Stimulated activated CD4-positive, alpha-beta T cell treated with anti-CD3 and anti-CD28 coated beads, Interleukin-4, amount 100 ng/mL, for 4 hours (primary cell): ENCODE measurements at regions not wholly inside any gene's neighbourhood (a gene's known extent, or its start where the extent isn't known, plus 50 kb on each side); places are given as distances from the start of the nearest gene placed in this dataset.

Source experiments
- DNase-seq, 2 experiments: peaks; one replicate each; pipeline ENCODE4 v3.0.0-alpha.2; 2020

DNA sequence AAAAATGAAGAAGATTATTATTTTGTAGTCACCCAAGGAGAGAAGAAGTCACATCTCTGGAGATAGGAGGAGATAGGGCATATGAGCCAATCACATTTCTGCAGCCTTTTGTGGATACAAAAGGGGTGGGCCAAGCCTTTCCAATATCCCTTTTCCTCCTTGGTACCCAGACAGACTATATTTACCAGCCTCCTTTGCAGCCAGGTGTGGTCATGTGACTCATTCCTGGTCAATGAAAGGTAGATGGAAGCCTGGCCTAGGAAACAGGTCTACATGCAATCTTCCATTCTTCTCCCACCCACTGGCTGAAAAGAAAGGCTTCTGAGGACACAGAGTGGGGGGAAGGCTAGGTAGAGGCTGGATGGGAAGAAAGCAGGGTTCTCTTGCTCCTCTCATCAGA, 58.1 kb upstream of the ERG start:
- no peak for DNase-seq

DNA sequence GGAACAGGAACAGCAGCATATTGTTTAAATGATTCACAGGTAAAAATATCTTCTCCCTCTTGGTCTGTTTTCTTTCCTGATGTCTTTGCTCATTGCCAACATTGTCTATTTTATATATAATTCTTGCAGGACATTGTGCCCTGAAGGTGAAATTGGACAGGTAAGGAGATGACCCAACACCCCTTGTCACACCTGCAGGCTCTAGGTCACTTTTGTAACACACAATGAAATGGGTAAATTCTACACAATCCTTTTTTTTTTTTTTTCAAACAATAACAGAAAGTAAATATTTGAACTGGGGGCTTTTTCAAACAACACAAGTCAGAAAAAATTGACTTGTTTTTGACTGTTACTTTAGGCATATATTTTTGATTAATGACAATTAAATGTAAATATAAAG, 62.9 kb upstream of the ERG start:
- DNase-seq = no peak

DNA sequence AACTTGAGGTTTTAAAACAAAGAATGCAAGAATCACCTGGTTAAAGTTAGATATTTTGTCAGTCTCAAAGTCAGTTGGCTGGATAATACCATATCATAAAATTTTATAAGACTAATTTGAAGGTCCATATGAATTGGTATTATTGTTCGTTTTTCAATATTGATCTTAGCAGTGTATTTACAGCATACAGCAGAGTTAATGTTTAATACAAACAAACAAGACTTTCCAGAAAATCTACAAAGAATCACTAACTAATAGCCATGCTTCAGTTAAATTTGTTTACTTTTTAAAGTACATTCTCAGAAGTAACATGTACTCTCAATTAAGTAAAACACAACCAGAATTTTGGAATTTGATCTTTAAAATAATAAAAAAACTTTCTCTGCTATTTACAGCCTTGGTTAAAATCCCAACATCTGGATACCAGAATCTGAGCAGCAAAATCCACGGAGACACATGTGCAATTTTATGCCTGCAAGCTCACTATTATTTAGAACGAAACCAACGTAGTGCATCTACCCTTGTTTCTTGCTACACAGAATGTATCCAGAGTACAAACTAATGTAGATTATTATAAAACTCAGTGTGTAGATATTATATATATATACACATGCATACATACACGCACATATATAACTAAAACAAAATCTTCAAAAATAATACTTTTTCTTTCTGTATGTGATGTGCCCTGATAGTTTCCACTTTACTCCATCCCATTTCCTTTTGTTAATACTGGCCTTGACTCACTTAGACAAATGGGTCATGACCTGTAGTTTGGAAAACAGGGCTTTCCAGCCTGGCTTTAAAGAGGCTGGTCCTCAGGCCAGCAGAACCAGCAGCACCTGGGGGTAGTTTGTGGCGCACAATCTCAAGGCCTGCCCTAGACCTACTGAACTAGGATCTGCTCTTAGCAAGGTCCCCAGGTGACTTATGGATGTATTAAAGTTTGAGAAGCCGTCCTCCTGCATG, 63.6 kb upstream of the ERG start:
- DNase-seq = no peak

DNA sequence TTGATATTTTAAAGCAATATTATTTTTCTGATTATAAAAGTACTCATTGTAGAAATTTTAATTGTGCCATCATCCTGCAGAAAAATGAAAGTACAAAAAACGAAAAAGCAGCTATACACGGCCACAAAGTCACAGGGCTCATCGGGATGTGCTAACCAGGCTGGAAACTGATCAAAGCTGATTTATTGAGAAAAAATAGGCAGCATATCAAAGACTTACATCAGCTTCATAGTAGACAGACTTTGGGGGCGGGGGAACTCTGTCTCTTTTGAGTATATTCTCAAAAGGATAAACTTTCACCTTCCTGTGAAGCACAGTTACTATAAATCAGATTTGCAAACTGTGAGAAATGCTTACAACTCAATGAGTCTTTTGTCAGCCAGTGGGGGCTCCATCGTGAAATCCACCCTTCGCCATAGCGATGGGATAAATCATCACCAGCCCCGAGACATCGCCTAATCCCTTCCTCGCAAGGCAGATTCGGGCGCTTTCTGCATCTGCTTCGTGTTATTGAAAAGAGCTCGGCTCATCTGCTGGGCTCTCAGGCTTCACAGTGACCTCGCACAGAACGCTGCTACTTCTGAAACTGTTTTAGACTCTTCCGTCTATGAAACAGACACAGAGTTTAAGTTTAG, 69.2 kb upstream of the ERG start:
- no peak for DNase-seq

GRCh38 chr21:38567970-38568360, 69.7 kb upstream of the ERG start:
- DNase-seq = no peak

GRCh38 chr21:38569733-38570132, 71.5 kb upstream of the ERG start:
- DNase-seq = no peak

DNA sequence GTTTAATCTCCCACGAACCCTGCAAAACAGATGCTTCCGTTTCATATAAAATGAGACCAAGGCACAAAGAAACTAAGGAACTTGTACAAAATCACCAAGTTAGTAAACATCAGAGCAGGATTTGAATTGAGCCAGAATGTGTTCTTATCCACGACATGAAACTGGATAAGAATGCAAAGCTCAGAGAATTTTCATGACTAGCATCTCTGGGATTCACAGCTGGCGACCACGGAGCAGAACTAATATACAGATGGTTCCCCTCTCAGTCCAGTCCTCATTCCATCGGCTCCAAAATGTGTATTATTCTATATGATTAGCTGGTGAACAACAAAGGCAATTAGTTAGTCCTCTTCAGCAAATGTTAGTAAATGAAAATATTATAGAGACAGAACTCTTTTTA, 72.3 kb upstream of the ERG start:
- DNase-seq = no peak

- no peak for DNase-seq
Observed at GRCh38 chr21:38574895-38575575, 76.8 kb upstream of the ERG start.

GRCh38 chr21:38577887-38578286, 79.6 kb upstream of the ERG start:
- no peak for DNase-seq

DNA sequence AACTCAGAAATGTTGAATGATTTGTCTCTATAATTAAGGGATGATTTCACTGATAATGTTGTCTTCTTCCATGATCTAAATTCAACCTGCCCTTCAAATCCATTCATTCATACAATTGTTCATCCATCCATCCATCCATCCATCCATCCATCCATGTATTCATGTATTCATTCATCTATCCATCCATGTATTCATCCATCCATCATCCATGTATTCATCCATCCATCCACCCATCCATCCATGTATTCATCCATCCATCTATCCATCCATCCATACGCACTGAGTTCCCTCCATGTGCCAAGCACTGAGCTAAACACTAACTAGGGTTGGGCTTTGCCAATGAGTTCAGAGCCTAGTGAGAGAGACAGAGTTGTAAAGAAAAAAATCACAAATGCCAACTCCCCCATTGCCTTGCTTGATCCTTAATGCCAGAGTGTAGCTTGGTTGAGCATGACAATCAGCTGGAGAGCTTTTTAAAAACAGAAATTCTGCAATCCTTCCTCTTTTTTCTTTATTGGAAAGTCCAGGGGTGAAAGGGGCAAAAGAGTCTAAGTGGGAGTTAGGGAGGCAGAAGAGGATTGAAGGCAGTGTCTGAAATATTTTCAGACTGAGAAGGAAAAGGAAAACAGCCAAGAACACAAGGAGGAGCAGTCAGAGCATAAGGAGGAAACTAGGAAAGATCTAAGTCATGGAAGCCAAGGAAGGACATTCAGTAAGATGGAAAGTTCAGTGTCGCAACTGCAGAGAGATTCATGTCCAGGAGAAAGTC, 92.4 kb upstream of the ERG start:
- DNase-seq = no peak

DNA sequence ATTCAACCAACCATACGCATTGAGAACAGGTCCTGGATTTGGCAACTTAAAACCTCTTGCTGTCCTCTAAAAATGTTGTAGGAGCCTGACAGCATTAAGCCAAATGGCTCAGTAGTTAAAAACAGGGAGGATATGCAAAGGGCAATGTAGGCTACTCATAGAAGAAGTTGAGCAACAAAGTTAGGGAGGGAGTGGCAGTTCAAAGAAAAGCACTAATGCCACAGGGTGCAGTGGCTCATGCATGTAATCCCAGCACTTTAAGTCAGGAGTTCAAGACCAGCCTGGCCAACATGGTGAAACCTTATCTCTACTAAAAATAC, 92.9 kb upstream of the ERG start:
- DNase-seq = no peak

- DNase-seq = no peak
Observed at GRCh38 chr21:38596264-38597042, 98.2 kb upstream of the ERG start.

DNA sequence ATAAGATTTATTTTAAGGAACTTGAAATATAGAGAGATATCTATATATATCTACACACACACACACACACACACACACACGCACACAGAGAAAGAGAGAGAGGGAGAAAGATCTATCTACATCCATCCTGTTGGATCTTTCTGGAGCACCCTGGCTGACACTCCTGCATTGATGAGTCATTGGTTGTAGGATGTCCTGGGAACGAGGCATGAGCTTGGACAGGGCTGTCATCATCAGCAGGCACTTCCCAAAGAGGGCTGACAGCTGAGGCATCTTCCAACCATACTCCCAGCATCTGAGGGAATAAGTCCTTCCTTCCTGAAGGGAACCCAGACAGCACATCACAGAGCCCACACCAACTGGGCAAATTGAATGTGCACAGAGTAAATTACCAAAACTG, 99.1 kb upstream of the ERG start:
- DNase-seq = no peak

GRCh38 chr21:38598413-38598812, 100.1 kb upstream of the ERG start:
- DNase-seq = no peak

GRCh38 chr21:38599381-38599975, 101.2 kb upstream of the ERG start:
- no peak for DNase-seq

DNA sequence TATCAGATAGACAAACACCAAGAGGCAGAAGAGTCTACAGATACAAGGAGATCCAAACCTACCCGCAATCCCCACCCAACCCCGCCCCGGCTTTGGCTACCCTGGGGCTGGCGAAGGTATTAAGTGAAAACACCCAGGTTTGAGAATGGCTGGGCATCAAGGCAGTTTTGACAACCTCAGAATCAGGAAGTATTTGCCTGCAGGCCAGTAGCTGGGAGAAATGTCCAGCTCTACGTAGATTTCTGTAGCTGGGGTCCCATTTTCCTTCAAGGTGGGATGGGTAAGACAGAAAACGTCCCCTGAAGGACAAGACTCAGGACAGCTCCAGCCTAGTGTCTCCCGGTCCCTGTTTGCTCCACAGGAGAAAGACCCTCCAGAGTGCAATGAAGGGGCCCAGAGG, 101.8 kb upstream of the ERG start:
- DNase-seq = no peak

- no peak for DNase-seq
Observed at GRCh38 chr21:38605236-38605635, 107.0 kb upstream of the ERG start.

GRCh38 chr21:38609580-38609979, 111.3 kb upstream of the ERG start:
- DNase-seq = no peak

- no peak for DNase-seq
Observed at GRCh38 chr21:38610623-38611251, 112.5 kb upstream of the ERG start.

DNA sequence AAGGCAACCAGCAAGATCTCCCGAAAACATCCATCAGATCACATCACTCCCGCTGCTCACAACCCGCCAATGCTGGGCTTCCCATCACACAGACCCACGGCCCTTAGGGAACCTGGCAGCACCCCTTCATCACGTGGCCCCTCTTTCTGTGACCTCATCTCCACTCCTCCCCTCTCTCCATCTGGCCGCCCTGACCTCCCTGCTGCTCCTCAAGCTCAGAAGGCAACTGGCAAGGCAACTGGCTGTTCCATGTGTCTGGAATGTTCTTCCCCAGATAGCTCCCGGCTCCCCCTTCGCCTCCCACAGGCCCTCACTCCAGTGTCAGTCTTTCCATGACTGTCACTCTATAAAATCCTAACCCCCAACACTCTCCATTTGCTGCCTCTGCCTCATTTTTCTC, 113.0 kb upstream of the ERG start:
- no peak for DNase-seq

- no peak for DNase-seq
Observed at GRCh38 chr21:38613686-38614085, 115.4 kb upstream of the ERG start.

- DNase-seq = no peak
Observed at GRCh38 chr21:38614558-38614957, 116.3 kb upstream of the ERG start.
